ENCODE measurements at regions not wholly inside any gene's neighbourhood (a gene's known extent, or its start where the extent isn't known, plus 50 kb on each side); places are given as distances from the start of the nearest gene placed in this dataset.

- Histone ChIP-seq H3K4me3 (no peak overlapping the region), H3K27ac (no peak overlapping the region), H3K4me1 (ENCODE audit: low read depth) (no peaks in the 10 kb centered on the region), H3K27me3 (no peaks in the 10 kb centered on the region), H3K36me3 (no peaks in the 10 kb centered on the region), H3K9me3 (ENCODE audit: low read depth) (no peaks in the 10 kb centered on the region)
- no peak for TF ChIP-seq CTCF (IDR thresholded peaks at IDR 0.05; ENCODE audit: low read depth, low read length)
- DNase-seq (ENCODE audit: low read depth in 1 of 2, low spot score in 1 of 2) = no peak
Observed at GRCh38 chr9:90555351-90556057, 87.1 kb downstream of the DIRAS2 start.

- TF ChIP-seq CTCF (IDR thresholded peaks at IDR 0.05; ENCODE audit: low read depth, low read length) = no peak
Observed at GRCh38 chr9:90556897-90557675, 85.5 kb downstream of the DIRAS2 start.

GRCh38 chr9:90559075-90560073, 83.2 kb downstream of the DIRAS2 start:
- H3K9me3 ChIP-seq (ENCODE audit: low read depth) = no peaks in the 10 kb centered on the region
- DNase-seq (ENCODE audit: low read depth in 1 of 2, low spot score in 1 of 2) = no peak
- no peaks in the 10 kb centered on the region for H3K36me3 ChIP-seq
- no peak for TF ChIP-seq CTCF (IDR thresholded peaks at IDR 0.05; ENCODE audit: low read depth, low read length)
- H3K27ac ChIP-seq = no peak overlapping the region
- no peaks in the 10 kb centered on the region for H3K4me1 ChIP-seq (ENCODE audit: low read depth)
- no peak overlapping the region for H3K4me3 ChIP-seq
- H3K27me3 ChIP-seq = no peaks in the 10 kb centered on the region

More at GRCh38 chr9:90556897-90557675, 85.5 kb downstream of the DIRAS2 start:
- H3K27ac ChIP-seq = no peak overlapping the region
- H3K9me3 ChIP-seq (ENCODE audit: low read depth) = no peaks in the 10 kb centered on the region
- DNase-seq (ENCODE audit: low read depth in 1 of 2, low spot score in 1 of 2) = no peak
- no peak overlapping the region for H3K4me3 ChIP-seq
- no peaks in the 10 kb centered on the region for H3K27me3 ChIP-seq
- no peaks in the 10 kb centered on the region for H3K4me1 ChIP-seq (ENCODE audit: low read depth)
- H3K36me3 ChIP-seq = no peaks in the 10 kb centered on the region

Data from cardiac muscle cell (in vitro differentiated cells and primary cell).